ENCODE measurements at regions not wholly inside any gene's neighbourhood (a gene's known extent, or its start where the extent isn't known, plus 50 kb on each side); places are given as distances from the start of the nearest gene placed in this dataset.

- TF ChIP-seq, protein P1, sequence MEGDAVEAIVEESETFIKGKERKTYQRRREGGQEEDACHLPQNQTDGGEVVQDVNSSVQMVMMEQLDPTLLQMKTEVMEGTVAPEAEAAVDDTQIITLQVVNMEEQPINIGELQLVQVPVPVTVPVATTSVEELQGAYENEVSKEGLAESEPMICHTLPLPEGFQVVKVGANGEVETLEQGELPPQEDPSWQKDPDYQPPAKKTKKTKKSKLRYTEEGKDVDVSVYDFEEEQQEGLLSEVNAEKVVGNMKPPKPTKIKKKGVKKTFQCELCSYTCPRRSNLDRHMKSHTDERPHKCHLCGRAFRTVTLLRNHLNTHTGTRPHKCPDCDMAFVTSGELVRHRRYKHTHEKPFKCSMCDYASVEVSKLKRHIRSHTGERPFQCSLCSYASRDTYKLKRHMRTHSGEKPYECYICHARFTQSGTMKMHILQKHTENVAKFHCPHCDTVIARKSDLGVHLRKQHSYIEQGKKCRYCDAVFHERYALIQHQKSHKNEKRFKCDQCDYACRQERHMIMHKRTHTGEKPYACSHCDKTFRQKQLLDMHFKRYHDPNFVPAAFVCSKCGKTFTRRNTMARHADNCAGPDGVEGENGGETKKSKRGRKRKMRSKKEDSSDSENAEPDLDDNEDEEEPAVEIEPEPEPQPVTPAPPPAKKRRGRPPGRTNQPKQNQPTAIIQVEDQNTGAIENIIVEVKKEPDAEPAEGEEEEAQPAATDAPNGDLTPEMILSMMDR (IDR thresholded peaks at IDR 0.05): no peak
- TF ChIP-seq POLR2A (IDR thresholded peaks at IDR 0.05): no peak
These were observed 767.3 kb downstream of the C4orf33 start for GRCh38 chr4:129863206-129863605.

Measured in right lobe of liver (tissue), 4 donors.